SK-N-SH treated with all-trans-retinoic acid at 6 μM for 48 hours (cell line): ENCODE measurements at regions not wholly inside any gene's neighbourhood (a gene's known extent, or its start where the extent isn't known, plus 50 kb on each side); places are given as distances from the start of the nearest gene placed in this dataset.
A peak's percentile ranks its signal among the peaks of the same experiment; 100 is the strongest.

ENCODE experiments used
- ESRRG ChIP-seq: fragments of 250-450 bp; sonication (Bioruptor Pico); IDR thresholded peaks from 2 replicates; pipeline ENCODE4 v1.6.1; 2021; ENCODE audit warnings: mild to moderate bottlenecking
- GLIS3 ChIP-seq: fragments of 250-450 bp; sonication (Bioruptor Pico); IDR thresholded peaks from 2 replicates; pipeline ENCODE4 v1.5.0; 2020; ENCODE audit warnings: mild to moderate bottlenecking, moderate library complexity
- RARB ChIP-seq: fragments of 250-450 bp; sonication (Bioruptor Pico); IDR thresholded peaks from 2 replicates; pipeline ENCODE4 v1.8.0; 2021; ENCODE audit warnings: mild to moderate bottlenecking, moderate library complexity
- TOX ChIP-seq: fragments of 250-450 bp; sonication (Bioruptor Pico); IDR thresholded peaks from 2 replicates; pipeline ENCODE4 v1.8.0; 2021; ENCODE audit warnings: mild to moderate bottlenecking, moderate library complexity, borderline replicate concordance
- ZFP3 ChIP-seq: fragments of 250-450 bp; sonication (Bioruptor Pico); IDR thresholded peaks from 2 replicates; pipeline ENCODE4 v1.5.0; 2020; ENCODE audit warnings: mild to moderate bottlenecking, moderate library complexity
- ZFP30 ChIP-seq: fragments of 450-650 bp; formaldehyde crosslinking; IDR thresholded peaks from 2 replicates; pipeline ENCODE4 v1.5.0; 2022; ENCODE audit warnings: mild to moderate bottlenecking, moderate library complexity
- ZNF70 ChIP-seq: fragments of 450-650 bp; formaldehyde crosslinking; IDR thresholded peaks from 2 replicates; pipeline ENCODE4 v1.5.0; 2020; ENCODE audit warnings: mild to moderate bottlenecking, moderate library complexity
- TF ChIP-seq, protein P1 (sequence below): fragments of 250-450 bp; sonication (Bioruptor Pico); IDR thresholded peaks from 2 replicates; pipeline ENCODE4 v1.5.1; 2021; ENCODE audit warnings: mild to moderate bottlenecking, moderate library complexity

DNA sequence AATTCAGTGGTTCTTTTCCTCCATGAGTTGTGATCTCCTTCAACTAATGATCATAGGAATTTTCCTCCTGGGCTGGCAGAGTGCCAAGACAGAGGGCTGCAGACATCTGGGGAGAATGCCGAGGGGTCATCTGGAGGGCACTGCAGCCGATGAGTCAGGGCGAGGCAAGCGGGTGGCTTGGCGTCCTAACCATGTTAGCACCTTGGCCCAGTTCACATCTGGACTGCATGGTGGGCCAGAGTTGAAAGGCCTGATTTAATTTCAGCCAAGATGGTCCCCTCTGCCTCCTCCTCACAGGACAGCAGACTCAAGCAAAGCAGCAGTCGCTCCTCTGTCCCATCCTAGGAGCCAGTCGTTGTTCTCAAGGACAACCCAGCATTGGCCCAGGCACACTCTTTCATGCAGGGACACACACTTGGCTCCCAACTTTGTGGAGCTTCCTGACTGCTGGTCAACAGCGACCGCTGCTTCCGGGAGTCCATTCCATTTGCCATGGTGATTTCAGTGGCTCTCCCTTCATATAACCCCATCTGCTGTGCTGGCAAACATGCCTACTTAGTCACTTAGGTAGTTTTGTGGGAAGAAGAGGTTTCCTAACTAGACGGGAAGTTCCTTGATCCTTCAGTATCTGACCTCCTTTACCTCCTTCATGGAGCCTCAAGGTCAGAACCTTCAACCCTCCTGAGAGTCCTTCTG is 161.8 kb downstream of the TTC8 start:
- TF ChIP-seq ZFP30 (CRISPR knock-in tag) (peak; percentile 38), ESRRG (0 out of 2 replicates have a peak, but pooled peaks have one; percentile 44), RARB (CRISPR knock-in tag) (no peak), ZNF70 (peak; percentile 66; the same call in 1 of the 2 replicates), TOX (CRISPR knock-in tag) (no peak), GLIS3 (0 out of 2 replicates have a peak, but pooled peaks have one; percentile 36), ZFP3 (CRISPR knock-in tag) (no peak)
- TF ChIP-seq, protein P1, sequence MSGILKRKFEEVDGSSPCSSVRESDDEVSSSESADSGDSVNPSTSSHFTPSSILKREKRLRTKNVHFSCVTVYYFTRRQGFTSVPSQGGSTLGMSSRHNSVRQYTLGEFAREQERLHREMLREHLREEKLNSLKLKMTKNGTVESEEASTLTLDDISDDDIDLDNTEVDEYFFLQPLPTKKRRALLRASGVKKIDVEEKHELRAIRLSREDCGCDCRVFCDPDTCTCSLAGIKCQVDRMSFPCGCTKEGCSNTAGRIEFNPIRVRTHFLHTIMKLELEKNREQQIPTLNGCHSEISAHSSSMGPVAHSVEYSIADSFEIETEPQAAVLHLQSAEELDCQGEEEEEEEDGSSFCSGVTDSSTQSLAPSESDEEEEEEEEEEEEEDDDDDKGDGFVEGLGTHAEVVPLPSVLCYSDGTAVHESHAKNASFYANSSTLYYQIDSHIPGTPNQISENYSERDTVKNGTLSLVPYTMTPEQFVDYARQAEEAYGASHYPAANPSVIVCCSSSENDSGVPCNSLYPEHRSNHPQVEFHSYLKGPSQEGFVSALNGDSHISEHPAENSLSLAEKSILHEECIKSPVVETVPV: no peak
